HFF-Myc (cell line): ENCODE measurements at regions not wholly inside any gene's neighbourhood (a gene's known extent, or its start where the extent isn't known, plus 50 kb on each side); places are given as distances from the start of the nearest gene placed in this dataset.

Source experiments
- DNase-seq: peaks from one replicate; pipeline ENCODE4 v3.0.0-alpha.2; 2011; ENCODE audit warnings: low read depth; ENCODE audit errors: extremely low read depth
- H3K4me3 ChIP-seq: replicated peaks from 2 replicates; pipeline ENCODE4 v1.5.1; 2011; ENCODE audit warnings: low read depth, mild to moderate bottlenecking, control low read depth, low read length
- CTCF ChIP-seq: IDR thresholded peaks from 2 replicates; pipeline ENCODE4 v1.5.1; 2012; ENCODE audit warnings: mild to moderate bottlenecking, low read depth, low read length, control low read depth; ENCODE audit errors: missing control alignments

GRCh38 chr2:19550750-19551149 is 192.3 kb upstream of the OSR1 start:
- no peak for TF ChIP-seq CTCF
- H3K4me3 ChIP-seq: no peak overlapping the region
- DNase-seq: no peak

DNA sequence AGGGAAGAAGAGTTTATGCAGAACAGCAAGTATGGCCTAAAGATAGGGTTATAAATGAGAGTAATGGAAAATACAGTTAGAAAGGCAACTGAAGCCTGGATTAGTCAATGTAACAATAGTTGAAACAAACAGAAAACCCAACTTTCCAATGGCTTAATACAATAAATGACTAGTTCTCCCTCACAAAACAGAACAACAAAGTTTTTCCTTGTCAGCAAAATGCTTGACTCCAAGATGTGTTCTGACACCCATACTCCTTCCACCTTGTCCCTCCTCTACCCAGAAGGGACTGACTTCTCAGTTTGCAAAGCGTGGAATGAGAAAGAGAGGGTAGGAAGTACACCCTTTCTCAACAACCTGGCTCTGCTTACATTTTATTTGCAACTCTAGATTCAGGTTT is 191.4 kb upstream of the OSR1 start:
- no peak for DNase-seq
- no peak for TF ChIP-seq CTCF
- H3K4me3 ChIP-seq: no peak overlapping the region

GRCh38 chr2:19548116-19548515 is 189.7 kb upstream of the OSR1 start:
- no peak for TF ChIP-seq CTCF
- no peak for DNase-seq
- no peak overlapping the region for H3K4me3 ChIP-seq

GRCh38 chr2:19547321-19547720 is 188.9 kb upstream of the OSR1 start:
- DNase-seq: no peak
- no peak for TF ChIP-seq CTCF
- H3K4me3 ChIP-seq: no peak overlapping the region

DNA sequence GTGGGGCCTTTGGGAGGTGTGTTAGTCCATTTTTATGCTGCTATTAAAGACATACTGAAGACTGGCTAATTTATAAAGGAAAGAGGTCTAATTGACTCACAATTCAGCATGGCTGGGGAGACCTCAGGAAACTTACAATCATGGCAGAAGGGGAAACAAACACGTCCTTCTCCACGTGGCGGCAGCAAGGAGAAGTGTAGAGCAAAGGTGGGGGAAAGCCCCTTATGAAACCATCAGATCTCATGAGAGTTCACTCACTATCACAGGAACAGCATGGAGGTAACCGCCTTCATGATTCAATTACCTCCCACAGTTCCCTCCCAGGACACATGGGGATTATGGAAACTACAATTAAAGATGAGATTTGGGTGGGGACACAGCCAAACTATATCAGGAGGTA is 187.1 kb upstream of the OSR1 start:
- DNase-seq: no peak
- TF ChIP-seq CTCF: no peak
- H3K4me3 ChIP-seq: no peak overlapping the region

- no peak for TF ChIP-seq CTCF
- no peak overlapping the region for H3K4me3 ChIP-seq
- DNase-seq: no peak
Measured at GRCh38 chr2:19543663-19544383, 185.4 kb upstream of the OSR1 start.
